ENCODE measurements at regions not wholly inside any gene's neighbourhood (a gene's known extent, or its start where the extent isn't known, plus 50 kb on each side); places are given as distances from the start of the nearest gene placed in this dataset.
"Not testable (repeated sequence)": the region's sequence is repeated elsewhere in the genome, so short reads cannot be mapped to it uniquely, and the experiment has no call there.

GRCh38 chr2:87518547-87518946 lies 229.3 kb upstream of the PLGLB2 start:
- not testable (repeated sequence) for H3K27me3 ChIP-seq (replicated peaks; ENCODE audit: insufficient read depth); H3K4me1 ChIP-seq (ENCODE audit: control insufficient read depth in 1 of 2, low read depth in 2 of 2); DNase-seq (ENCODE audit: low spot score); H3K36me3 ChIP-seq; H3K9me3 ChIP-seq; ATAC-seq (ENCODE audit: insufficient number of reproducible peaks, low FRiP score, low read depth); H3K27ac ChIP-seq; H3K4me3 ChIP-seq

DNA sequence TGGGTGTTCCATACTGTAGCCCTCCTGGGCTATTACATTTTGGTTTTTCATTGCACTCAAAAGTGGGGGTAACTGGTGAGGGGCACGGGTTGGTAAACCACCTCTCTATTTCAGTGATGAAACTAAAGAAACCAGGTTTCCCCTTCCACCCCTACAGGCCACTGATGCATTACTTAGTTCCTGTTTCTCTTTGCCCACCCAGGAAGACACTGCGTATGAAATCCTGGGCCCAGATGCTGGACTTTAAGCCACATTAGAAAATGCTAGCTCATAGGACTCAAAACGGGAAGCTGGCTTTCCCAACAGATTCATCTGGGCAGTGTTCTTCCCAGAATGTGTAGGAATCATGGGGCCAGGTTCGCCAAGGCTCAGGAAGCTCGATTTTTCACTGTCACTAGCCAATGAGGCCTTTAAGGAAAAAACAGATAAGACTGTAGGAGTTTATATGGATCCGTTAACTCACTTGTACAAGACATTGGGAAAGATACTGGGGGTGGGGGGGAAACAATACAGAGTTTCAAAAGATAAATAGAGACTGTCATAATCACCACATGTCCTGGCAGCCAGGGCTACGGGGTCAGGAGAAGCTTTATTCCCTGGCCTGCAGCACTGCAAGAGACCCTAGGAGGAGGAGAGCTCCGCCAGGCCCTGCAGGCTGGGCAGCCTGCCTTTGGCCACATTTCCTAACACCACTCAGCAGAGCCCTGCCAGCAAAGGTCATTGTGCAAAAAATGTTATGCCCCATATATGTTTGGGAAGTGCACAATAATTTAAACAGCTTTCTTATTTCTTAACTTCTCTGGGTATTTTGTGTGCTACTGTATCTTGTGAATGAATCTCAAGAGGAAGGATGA lies 228.5 kb upstream of the PLGLB2 start:
- H3K36me3 ChIP-seq; H3K9me3 ChIP-seq; H3K27me3 ChIP-seq (replicated peaks; ENCODE audit: insufficient read depth); H3K4me1 ChIP-seq (ENCODE audit: control insufficient read depth in 1 of 2, low read depth in 2 of 2); DNase-seq (ENCODE audit: low spot score); H3K27ac ChIP-seq; ATAC-seq (ENCODE audit: insufficient number of reproducible peaks, low FRiP score, low read depth); H3K4me3 ChIP-seq: not testable (repeated sequence)

DNA sequence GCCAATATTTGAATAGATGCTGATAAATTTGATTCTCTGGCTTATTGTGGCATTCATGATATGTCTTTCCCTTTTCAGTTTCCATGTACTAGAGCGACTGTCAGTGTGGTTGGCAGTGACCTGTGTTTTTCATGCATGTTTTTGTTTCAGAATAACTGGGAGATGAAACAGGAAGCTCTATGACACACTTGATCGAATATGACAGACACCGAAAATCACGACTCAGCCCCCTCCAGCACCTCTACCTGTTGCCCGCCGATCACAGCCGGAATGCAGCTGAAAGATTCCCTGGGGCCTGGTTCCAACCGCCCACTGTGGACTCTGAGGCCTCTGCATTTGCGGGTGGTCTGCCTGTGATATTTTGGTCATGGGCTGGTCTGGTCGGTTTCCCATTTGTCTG lies 226.8 kb upstream of the PLGLB2 start:
- not testable (repeated sequence) for DNase-seq (ENCODE audit: low spot score); ATAC-seq (ENCODE audit: insufficient number of reproducible peaks, low FRiP score, low read depth); H3K36me3 ChIP-seq; H3K27ac ChIP-seq; H3K4me3 ChIP-seq; H3K4me1 ChIP-seq (ENCODE audit: control insufficient read depth in 1 of 2, low read depth in 2 of 2); H3K9me3 ChIP-seq; H3K27me3 ChIP-seq (replicated peaks; ENCODE audit: insufficient read depth)

- not testable (repeated sequence) for ATAC-seq (ENCODE audit: insufficient number of reproducible peaks, low FRiP score, low read depth); H3K27ac ChIP-seq; H3K27me3 ChIP-seq (replicated peaks; ENCODE audit: insufficient read depth); DNase-seq (ENCODE audit: low spot score); H3K9me3 ChIP-seq; H3K4me3 ChIP-seq; H3K4me1 ChIP-seq (ENCODE audit: control insufficient read depth in 1 of 2, low read depth in 2 of 2); H3K36me3 ChIP-seq
Measured at GRCh38 chr2:87521489-87521888, 226.4 kb upstream of the PLGLB2 start.

- H3K4me3 ChIP-seq; H3K27ac ChIP-seq; H3K27me3 ChIP-seq (replicated peaks; ENCODE audit: insufficient read depth); DNase-seq (ENCODE audit: low spot score); H3K36me3 ChIP-seq; ATAC-seq (ENCODE audit: insufficient number of reproducible peaks, low FRiP score, low read depth); H3K9me3 ChIP-seq; H3K4me1 ChIP-seq (ENCODE audit: control insufficient read depth in 1 of 2, low read depth in 2 of 2): not testable (repeated sequence)
Measured at GRCh38 chr2:87524619-87525188, 223.2 kb upstream of the PLGLB2 start.

GRCh38 chr2:87525497-87525991 lies 222.3 kb upstream of the PLGLB2 start:
- H3K9me3 ChIP-seq; H3K4me3 ChIP-seq; H3K27me3 ChIP-seq (replicated peaks; ENCODE audit: insufficient read depth); DNase-seq (ENCODE audit: low spot score); H3K27ac ChIP-seq; ATAC-seq (ENCODE audit: insufficient number of reproducible peaks, low FRiP score, low read depth); H3K4me1 ChIP-seq (ENCODE audit: control insufficient read depth in 1 of 2, low read depth in 2 of 2); H3K36me3 ChIP-seq: not testable (repeated sequence)

GRCh38 chr2:87526258-87526657 lies 221.6 kb upstream of the PLGLB2 start:
- not testable (repeated sequence) for H3K9me3 ChIP-seq; H3K27me3 ChIP-seq (replicated peaks; ENCODE audit: insufficient read depth); H3K4me1 ChIP-seq (ENCODE audit: control insufficient read depth in 1 of 2, low read depth in 2 of 2); H3K4me3 ChIP-seq; DNase-seq (ENCODE audit: low spot score); H3K36me3 ChIP-seq; ATAC-seq (ENCODE audit: insufficient number of reproducible peaks, low FRiP score, low read depth); H3K27ac ChIP-seq

DNA sequence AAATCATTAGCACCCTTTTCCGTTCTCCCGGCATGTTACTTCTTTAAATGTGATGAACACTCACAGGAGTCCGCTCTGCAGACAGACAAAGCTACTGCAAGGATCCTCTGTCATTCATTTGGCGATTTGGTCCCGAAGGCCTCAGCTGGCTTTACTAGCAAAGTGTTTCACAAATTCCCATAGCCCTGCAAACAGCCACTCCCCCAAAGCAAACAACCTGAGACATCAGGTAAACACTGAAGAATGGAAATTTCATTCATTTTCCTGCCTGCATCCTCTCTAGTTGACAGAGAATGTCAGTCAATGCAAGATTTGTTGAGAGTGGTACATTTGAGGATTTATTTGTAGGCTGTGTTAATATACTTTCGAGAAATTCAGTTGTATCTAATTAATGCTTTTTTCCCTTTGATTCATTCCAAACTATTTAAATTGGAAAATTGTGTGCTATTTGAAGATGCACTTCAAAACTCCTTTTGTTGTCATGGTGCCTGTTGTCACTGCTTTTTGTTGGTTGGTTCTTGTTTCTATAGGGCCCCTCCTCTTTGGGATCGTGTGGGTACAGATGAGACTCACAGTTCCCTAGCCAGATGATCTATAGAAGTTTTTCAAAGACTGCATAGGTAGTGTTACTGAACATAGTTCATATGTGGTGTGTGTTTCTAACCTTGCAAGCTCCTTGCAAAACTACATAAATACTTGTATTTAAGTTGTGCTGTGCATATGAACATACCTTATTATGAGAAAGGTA lies 215.7 kb upstream of the PLGLB2 start:
- not testable (repeated sequence) for ATAC-seq (ENCODE audit: insufficient number of reproducible peaks, low FRiP score, low read depth); H3K9me3 ChIP-seq; H3K27ac ChIP-seq; H3K27me3 ChIP-seq (replicated peaks; ENCODE audit: insufficient read depth); H3K36me3 ChIP-seq; H3K4me1 ChIP-seq (ENCODE audit: control insufficient read depth in 1 of 2, low read depth in 2 of 2); H3K4me3 ChIP-seq; DNase-seq (ENCODE audit: low spot score)

GRCh38 chr2:87533390-87534272 lies 214.3 kb upstream of the PLGLB2 start:
- not testable (repeated sequence) for H3K4me1 ChIP-seq (ENCODE audit: control insufficient read depth in 1 of 2, low read depth in 2 of 2); DNase-seq (ENCODE audit: low spot score); ATAC-seq (ENCODE audit: insufficient number of reproducible peaks, low FRiP score, low read depth); H3K9me3 ChIP-seq; H3K27ac ChIP-seq; H3K27me3 ChIP-seq (replicated peaks; ENCODE audit: insufficient read depth); H3K36me3 ChIP-seq; H3K4me3 ChIP-seq

DNA sequence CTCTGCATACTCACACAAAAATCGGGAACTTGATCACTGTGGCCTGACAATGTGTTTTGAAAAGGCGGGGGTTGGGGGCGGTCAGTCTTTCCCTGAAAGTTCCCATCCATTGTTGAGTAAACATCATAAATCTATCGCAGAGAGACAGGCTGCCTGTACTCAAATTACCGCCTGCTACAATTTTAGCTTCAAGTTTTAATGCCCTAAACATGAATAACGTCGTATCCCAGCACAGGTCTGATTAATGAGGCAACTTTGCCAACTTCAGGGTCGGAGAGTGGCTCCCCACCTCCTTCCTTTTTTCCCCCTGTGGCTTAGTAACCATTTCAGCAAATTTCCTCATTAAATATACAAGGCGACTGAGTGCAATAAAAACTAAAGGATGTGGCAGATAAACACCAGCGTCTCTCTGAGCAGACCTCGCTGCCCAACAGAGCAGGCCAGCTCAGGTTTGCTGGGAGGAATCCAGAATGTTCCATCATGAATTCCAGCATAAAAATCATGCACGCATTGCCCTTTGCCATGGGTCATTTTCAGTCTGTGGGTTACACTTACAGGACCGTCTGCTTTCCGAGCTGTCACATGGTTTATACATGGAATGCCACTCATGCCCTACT lies 213.5 kb upstream of the PLGLB2 start:
- ATAC-seq (ENCODE audit: insufficient number of reproducible peaks, low FRiP score, low read depth); H3K27ac ChIP-seq; H3K36me3 ChIP-seq; H3K4me3 ChIP-seq; H3K4me1 ChIP-seq (ENCODE audit: control insufficient read depth in 1 of 2, low read depth in 2 of 2); DNase-seq (ENCODE audit: low spot score); H3K9me3 ChIP-seq; H3K27me3 ChIP-seq (replicated peaks; ENCODE audit: insufficient read depth): not testable (repeated sequence)

DNA sequence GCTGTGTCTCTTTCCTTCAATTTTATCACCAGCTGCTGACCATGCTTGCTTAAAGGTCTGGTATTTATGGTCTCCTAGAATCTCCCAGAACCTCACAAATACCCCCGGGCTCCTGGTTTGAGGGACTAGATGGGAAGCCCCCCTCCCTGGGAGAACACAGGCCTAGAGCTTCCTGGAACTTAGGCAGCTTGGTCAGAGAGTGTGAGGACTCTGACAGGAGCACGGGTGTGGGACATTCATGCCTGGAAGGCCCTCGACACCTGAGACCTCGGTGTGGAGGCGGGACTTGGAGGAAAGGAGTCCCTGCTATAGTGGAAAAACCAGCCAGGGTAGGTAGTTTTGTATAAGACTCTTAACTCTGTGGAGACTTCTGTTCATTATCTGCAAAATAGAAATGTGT lies 211.5 kb upstream of the PLGLB2 start:
- not testable (repeated sequence) for H3K27ac ChIP-seq; H3K4me3 ChIP-seq; H3K4me1 ChIP-seq (ENCODE audit: control insufficient read depth in 1 of 2, low read depth in 2 of 2); H3K9me3 ChIP-seq; H3K27me3 ChIP-seq (replicated peaks; ENCODE audit: insufficient read depth); DNase-seq (ENCODE audit: low spot score); H3K36me3 ChIP-seq; ATAC-seq (ENCODE audit: insufficient number of reproducible peaks, low FRiP score, low read depth)

Data from thoracic aorta (tissue), 2 donors.